Left lung (tissue), 4 donors: ENCODE measurements at regions not wholly inside any gene's neighbourhood (a gene's known extent, or its start where the extent isn't known, plus 50 kb on each side); places are given as distances from the start of the nearest gene placed in this dataset.
"Not testable (repeated sequence)": the region's sequence is repeated elsewhere in the genome, so short reads cannot be mapped to it uniquely, and the experiment has no call there.

Experiments
- ATAC-seq: fragments of 200-7000 bp; cut with Tn5 transposase; one replicate; pipeline ENCODE4 v1.9.1; 2020; ENCODE audit warnings: moderate library complexity
- DNase-seq, 4 donors: peaks; one replicate each; pipeline ENCODE4 v3.0.0-alpha.2; 2013 to 2020
- H3K27ac ChIP-seq, 2 donors: fragments of 200-600 bp; sonication (generic) in 1 of 2; one replicate each; pipeline versions ENCODE4 v1.5.0 to v1.8.0; 2020 to 2021
- H3K27me3 ChIP-seq, 2 donors: fragments of 200-600 bp; sonication (generic) in 1 of 2; one replicate each; pipeline versions ENCODE4 v1.5.0 to v1.8.0; 2020 to 2021
- H3K36me3 ChIP-seq, 2 donors: fragments of 200-600 bp; sonication (generic) in 1 of 2; one replicate each; pipeline versions ENCODE4 v1.5.0 to v1.8.0; 2020 to 2021
- H3K4me1 ChIP-seq, 2 donors: fragments of 200-600 bp; one replicate each; pipeline ENCODE4 v1.8.0; 2021
- H3K4me3 ChIP-seq, 2 donors: fragments of 200-600 bp; sonication (generic) in 1 of 2; one replicate each; pipeline versions ENCODE4 v1.5.0 to v1.8.0; 2020 to 2021; ENCODE audit warnings: mild to moderate bottlenecking in 1 of 2
- H3K9me3 ChIP-seq, 2 donors: fragments of 200-600 bp; sonication (generic) in 1 of 2; one replicate each; pipeline versions ENCODE4 v1.5.0 to v1.8.0; 2020 to 2021
- CTCF ChIP-seq, 2 donors: fragments of 200-600 bp; sonication (generic) in 1 of 2; IDR thresholded peaks; one replicate each; pipeline versions ENCODE4 v1.5.0 to v1.8.0; 2021; ENCODE audit warnings: antibody characterized with exemption in 2 of 2
- intact Hi-C, 2 donors: fragments of 100-400 bp; cut with DNase I; formaldehyde crosslinking; loops; one replicate each; pipeline versions ENCODE4 v1.11.2 to v1.14.2; 2022
- donor health status: DM: no; HTN: yes; CAD: no.
- donor health status: DM: no; HTN: no; CAD: no.

- intact Hi-C loops: no loop called here
- DNase-seq: no peak
- no peaks in the 10 kb centered on the region for H3K27me3 ChIP-seq
- no peak for TF ChIP-seq CTCF (IDR thresholded peaks at IDR 0.05)
- no peak overlapping the region for H3K4me3 ChIP-seq
- ATAC-seq: no peak
- H3K9me3 ChIP-seq: no peaks in the 10 kb centered on the region
- H3K4me1 ChIP-seq: no peaks in the 10 kb centered on the region
- H3K27ac ChIP-seq: no peak overlapping the region
- no peaks in the 10 kb centered on the region for H3K36me3 ChIP-seq
Observed at GRCh38 chr10:108560488-108560887, 1362.8 kb downstream of the XPNPEP1 start.

- no peak for TF ChIP-seq CTCF (IDR thresholded peaks at IDR 0.05)
- Histone ChIP-seq H3K9me3 (no peaks in the 10 kb centered on the region), H3K4me3 (no peak overlapping the region), H3K27ac (no peak overlapping the region), H3K27me3 (no peaks in the 10 kb centered on the region), H3K4me1 (no peaks in the 10 kb centered on the region), H3K36me3 (no peaks in the 10 kb centered on the region)
- ATAC-seq (no peak), DNase-seq (no peak)
- intact Hi-C loops: no loop called here
Observed at GRCh38 chr10:108556186-108556585, 1367.1 kb downstream of the XPNPEP1 start.

GRCh38 chr10:108545921-108546320, 1377.4 kb downstream of the XPNPEP1 start:
- no peaks in the 10 kb centered on the region for H3K36me3 ChIP-seq
- no peaks in the 10 kb centered on the region for H3K27me3 ChIP-seq
- DNase-seq: no peak
- ATAC-seq: no peak
- no peak overlapping the region for H3K27ac ChIP-seq
- no peaks in the 10 kb centered on the region for H3K4me1 ChIP-seq
- no peak for TF ChIP-seq CTCF (IDR thresholded peaks at IDR 0.05)
- no peaks in the 10 kb centered on the region for H3K9me3 ChIP-seq
- no peak overlapping the region for H3K4me3 ChIP-seq
- intact Hi-C loops: no loop called here

- Histone ChIP-seq H3K9me3 (no peaks in the 10 kb centered on the region), H3K4me3 (no peak overlapping the region), H3K36me3 (no peaks in the 10 kb centered on the region), H3K27ac (no peak overlapping the region), H3K27me3 (no peaks in the 10 kb centered on the region), H3K4me1 (no peaks in the 10 kb centered on the region)
- peak; percentile 91 for ATAC-seq
- peak; percentile 69 to 93 for TF ChIP-seq CTCF (IDR thresholded peaks at IDR 0.05)
- intact Hi-C loops: no loop called here
- peak; percentile 17 to 85 (median 56) for DNase-seq
Observed at GRCh38 chr10:108544500-108545120, 1378.7 kb downstream of the XPNPEP1 start.

- H3K36me3 ChIP-seq, H3K27ac ChIP-seq, H3K27me3 ChIP-seq, H3K4me3 ChIP-seq, H3K4me1 ChIP-seq, ATAC-seq, DNase-seq, intact Hi-C loops: not testable (repeated sequence)
- H3K9me3 ChIP-seq: peaks cover 0 to 17% of the 10 kb centered on the region in 2 donors
Observed at GRCh38 chr10:108533551-108533950, 1369.0 kb upstream of the SORCS1 start.
